ENCODE measurements at regions not wholly inside any gene's neighbourhood (a gene's known extent, or its start where the extent isn't known, plus 50 kb on each side); places are given as distances from the start of the nearest gene placed in this dataset.
"Not testable (repeated sequence)": the region's sequence is repeated elsewhere in the genome, so short reads cannot be mapped to it uniquely, and the experiment has no call there.

GRCh38 chr5:44543511-44543910 lies 154.3 kb upstream of the FGF10 start:
- no peak for DNase-seq

- no peak for DNase-seq
These were observed 153.2 kb upstream of the FGF10 start for GRCh38 chr5:44542470-44542869.

GRCh38 chr5:44539602-44539919 lies 150.3 kb upstream of the FGF10 start:
- DNase-seq: no peak

- DNase-seq: no peak
These were observed 149.8 kb upstream of the FGF10 start for GRCh38 chr5:44538797-44539601.

GRCh38 chr5:44536650-44537260 lies 147.5 kb upstream of the FGF10 start:
- peak in 7 of 56 donors; percentile 0 to 22 (median 1) for DNase-seq

GRCh38 chr5:44535621-44536020 lies 146.4 kb upstream of the FGF10 start:
- DNase-seq: no peak

- DNase-seq: no peak
These were observed 143.8 kb upstream of the FGF10 start for GRCh38 chr5:44532981-44533380.

- not testable (repeated sequence) for DNase-seq
These were observed 142.5 kb upstream of the FGF10 start for GRCh38 chr5:44531756-44532155.

GRCh38 chr5:44530783-44531182 lies 141.6 kb upstream of the FGF10 start:
- not testable (repeated sequence) for DNase-seq

- peak in 1 of 56 donors; percentile 5 for DNase-seq
These were observed 122.4 kb upstream of the FGF10 start for GRCh38 chr5:44511596-44511995.

- no peak for DNase-seq
These were observed 117.3 kb upstream of the FGF10 start for GRCh38 chr5:44506561-44506960.

- no peak for DNase-seq
These were observed 110.2 kb upstream of the FGF10 start for GRCh38 chr5:44499381-44499780.

GRCh38 chr5:44497606-44498005 lies 108.4 kb upstream of the FGF10 start:
- no peak for DNase-seq

GRCh38 chr5:44495280-44495679 lies 106.1 kb upstream of the FGF10 start:
- no peak for DNase-seq

- no peak for DNase-seq
These were observed 100.5 kb upstream of the FGF10 start for GRCh38 chr5:44489759-44490158.

GRCh38 chr5:44486591-44486990 lies 97.4 kb upstream of the FGF10 start:
- no peak for DNase-seq

GRCh38 chr5:44454002-44454401 lies 64.8 kb upstream of the FGF10 start:
- DNase-seq: no peak

GRCh38 chr5:44446399-44446798 lies 57.2 kb upstream of the FGF10 start:
- DNase-seq: no peak

GRCh38 chr5:44443172-44443571 lies 54.0 kb upstream of the FGF10 start:
- DNase-seq: no peak

GRCh38 chr5:44441460-44441859 lies 52.2 kb upstream of the FGF10 start:
- no peak for DNase-seq

- no peak for DNase-seq
These were observed 51.0 kb upstream of the FGF10 start for GRCh38 chr5:44440186-44440585.
